ENCODE measurements at regions not wholly inside any gene's neighbourhood (a gene's known extent, or its start where the extent isn't known, plus 50 kb on each side); places are given as distances from the start of the nearest gene placed in this dataset.

- peaks cover 15% of the 10 kb centered on the region for H3K4me1 Mint-ChIP-seq (ENCODE audit: low read depth)
- H3K9me3 Mint-ChIP-seq (ENCODE audit: low read depth): no peaks in the 10 kb centered on the region
- no peak for DNase-seq (ENCODE audit: low spot score)
- no peaks in the 10 kb centered on the region for H3K36me3 Mint-ChIP-seq (ENCODE audit: low read depth)
- H3K4me3 Mint-ChIP-seq (ENCODE audit: unreplicated experiment): no peak overlapping the region
- no peak overlapping the region for H3K27ac Mint-ChIP-seq (ENCODE audit: unreplicated experiment)
- no peak for TF ChIP-seq CTCF (IDR thresholded peaks at IDR 0.05)
- H3K27me3 Mint-ChIP-seq (ENCODE audit: low read depth): no peaks in the 10 kb centered on the region
Observed at GRCh38 chr18:55764386-55764785, 176.4 kb upstream of the TCF4 start.

GRCh38 chr18:55763805-55764204 is 175.8 kb upstream of the TCF4 start:
- no peaks in the 10 kb centered on the region for H3K36me3 Mint-ChIP-seq (ENCODE audit: low read depth)
- no peaks in the 10 kb centered on the region for H3K27me3 Mint-ChIP-seq (ENCODE audit: low read depth)
- no peak overlapping the region for H3K4me3 Mint-ChIP-seq (ENCODE audit: unreplicated experiment)
- TF ChIP-seq CTCF (IDR thresholded peaks at IDR 0.05): no peak
- H3K4me1 Mint-ChIP-seq (ENCODE audit: low read depth): peaks cover 15% of the 10 kb centered on the region
- no peaks in the 10 kb centered on the region for H3K9me3 Mint-ChIP-seq (ENCODE audit: low read depth)
- peak overlapping the region; percentile 58 for H3K27ac Mint-ChIP-seq (ENCODE audit: unreplicated experiment)
- no peak for DNase-seq (ENCODE audit: low spot score)

- no peak for DNase-seq (ENCODE audit: low spot score)
- peaks cover 15% of the 10 kb centered on the region for H3K4me1 Mint-ChIP-seq (ENCODE audit: low read depth)
- no peak overlapping the region for H3K4me3 Mint-ChIP-seq (ENCODE audit: unreplicated experiment)
- no peaks in the 10 kb centered on the region for H3K36me3 Mint-ChIP-seq (ENCODE audit: low read depth)
- H3K9me3 Mint-ChIP-seq (ENCODE audit: low read depth): no peaks in the 10 kb centered on the region
- TF ChIP-seq CTCF (IDR thresholded peaks at IDR 0.05): peak; percentile 10
- H3K27ac Mint-ChIP-seq (ENCODE audit: unreplicated experiment): peak overlapping the region; percentile 58
- H3K27me3 Mint-ChIP-seq (ENCODE audit: low read depth): no peaks in the 10 kb centered on the region
Observed at GRCh38 chr18:55763298-55763697, 175.3 kb upstream of the TCF4 start.

DNA sequence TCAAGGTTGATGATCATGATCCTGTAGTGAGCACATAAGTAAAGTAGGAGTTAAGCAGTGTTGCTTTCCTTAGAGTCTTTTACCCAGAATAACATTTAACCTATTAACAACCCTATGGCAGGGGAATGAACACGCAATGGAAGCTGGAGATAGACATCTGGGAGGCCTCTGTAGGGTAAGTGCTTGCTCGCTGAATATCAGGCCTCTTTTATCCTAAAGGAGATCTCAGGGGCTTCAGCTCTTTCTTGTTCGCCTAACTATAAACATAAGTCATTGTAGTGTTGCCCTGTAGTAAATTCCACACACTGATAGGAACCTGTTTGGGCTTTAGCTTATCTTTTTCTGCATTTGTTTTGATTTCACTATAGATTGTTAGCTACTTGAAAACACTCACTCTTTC is 174.4 kb upstream of the TCF4 start:
- peaks cover 15% of the 10 kb centered on the region for H3K4me1 Mint-ChIP-seq (ENCODE audit: low read depth)
- no peak for DNase-seq (ENCODE audit: low spot score)
- H3K27me3 Mint-ChIP-seq (ENCODE audit: low read depth): no peaks in the 10 kb centered on the region
- TF ChIP-seq CTCF (IDR thresholded peaks at IDR 0.05): no peak
- no peaks in the 10 kb centered on the region for H3K9me3 Mint-ChIP-seq (ENCODE audit: low read depth)
- no peak overlapping the region for H3K27ac Mint-ChIP-seq (ENCODE audit: unreplicated experiment)
- H3K4me3 Mint-ChIP-seq (ENCODE audit: unreplicated experiment): no peak overlapping the region
- no peaks in the 10 kb centered on the region for H3K36me3 Mint-ChIP-seq (ENCODE audit: low read depth)

DNA sequence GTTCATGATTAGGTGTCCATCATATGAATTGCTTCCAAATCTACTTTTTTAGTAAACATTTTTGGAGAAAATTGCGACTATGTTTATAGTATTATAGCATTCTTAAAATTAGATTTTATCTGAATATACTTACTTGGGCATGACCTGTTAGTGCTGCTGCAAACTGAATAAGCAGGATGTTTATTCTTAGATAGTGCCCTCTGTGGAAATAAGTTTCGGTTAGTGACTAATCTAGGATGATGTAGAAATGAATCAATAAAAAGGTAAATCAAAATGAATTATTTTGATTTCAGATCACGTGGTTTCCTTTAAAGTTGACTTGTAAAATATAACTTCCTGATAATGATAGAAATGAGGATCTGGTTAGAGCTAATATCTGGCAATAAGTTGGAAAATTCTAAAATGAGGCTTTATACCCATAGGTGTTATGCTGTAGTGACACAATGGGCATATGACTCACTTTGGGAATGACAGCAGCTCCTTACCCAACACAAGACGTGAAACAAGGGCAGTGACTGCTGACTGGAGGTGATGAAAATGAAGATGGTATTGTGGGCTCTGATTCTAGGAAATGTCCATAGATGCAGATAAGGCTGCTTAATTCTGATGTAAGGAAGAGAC is 165.8 kb upstream of the TCF4 start:
- Mint-ChIP-seq H3K27me3 (ENCODE audit: low read depth) (no peaks in the 10 kb centered on the region), H3K4me1 (ENCODE audit: low read depth) (no peaks in the 10 kb centered on the region), H3K9me3 (ENCODE audit: low read depth) (no peaks in the 10 kb centered on the region), H3K4me3 (ENCODE audit: unreplicated experiment) (no peak overlapping the region), H3K36me3 (ENCODE audit: low read depth) (no peaks in the 10 kb centered on the region), H3K27ac (ENCODE audit: unreplicated experiment) (no peak overlapping the region)
- DNase-seq (ENCODE audit: low spot score): no peak
- no peak for TF ChIP-seq CTCF (IDR thresholded peaks at IDR 0.05)
